PC-9 (cell line): ENCODE measurements at regions not wholly inside any gene's neighbourhood (a gene's known extent, or its start where the extent isn't known, plus 50 kb on each side); places are given as distances from the start of the nearest gene placed in this dataset.
A peak's percentile ranks its signal among the peaks of the same experiment; 100 is the strongest.
"Not testable (repeated sequence)": the region's sequence is repeated elsewhere in the genome, so short reads cannot be mapped to it uniquely, and the experiment has no call there.

ENCODE experiments used
- BruUV-seq: library from RNA; stranded (reverse); fragments of 400-500 nt; replicated peaks from 2 replicates; lab custom pipeline; 2021; lab: Mats Ljungman, UMichigan
- CTCF ChIA-PET: fragments of 300-600 bp; sonication (Branson Sonifier 250); formaldehyde crosslinking; loops from one replicate; lab custom pipeline; 2022; ENCODE audit warnings: antibody characterized with exemption; lab: Charles Lee
- POLR2A ChIA-PET: fragments of 300-600 bp; sonication (Branson Sonifier 250); formaldehyde crosslinking; loops from one replicate; lab custom pipeline; 2022; ENCODE audit warnings: antibody characterized with exemption; ENCODE audit not compliant: unreplicated experiment; lab: Charles Lee
- DNase-seq, 2 experiments: peaks; one replicate each; pipeline versions ENCODE4 v3.0.0 to v3.0.0-alpha.2; 2015 to 2022; ENCODE audit warnings: mixed read lengths in 1 of 2
- H2AFZ ChIP-seq: fragments of 200-600 bp; sonication (generic); 2 replicates; pipeline ENCODE4 v1.8.1; 2017; ENCODE audit warnings: antibody characterized with exemption
- H3F3A ChIP-seq: fragments of 200-600 bp; sonication (generic); 2 replicates; pipeline ENCODE4 v1.8.1; 2017; ENCODE audit warnings: antibody characterized with exemption, mild to moderate bottlenecking, low read depth; ENCODE audit not compliant: insufficient read depth
- H3K27ac ChIP-seq: fragments of 200-600 bp; sonication (generic); 2 replicates; pipeline ENCODE4 v1.6.1; 2016; ENCODE audit warnings: mixed run types
- H3K27me3 ChIP-seq: fragments of 200-600 bp; sonication (generic); 2 replicates; pipeline ENCODE4 v1.6.1; 2016; ENCODE audit warnings: low read depth, mixed run types; ENCODE audit not compliant: insufficient read depth
- H3K36me3 ChIP-seq: fragments of 200-600 bp; sonication (generic); 2 replicates; pipeline ENCODE4 v1.6.1; 2016; ENCODE audit warnings: low read depth, mixed run types
- H3K4me1 ChIP-seq: fragments of 200-600 bp; sonication (generic); replicated peaks from 2 replicates; pipeline ENCODE4 v1.6.1; 2016; ENCODE audit warnings: mixed run types; ENCODE audit not compliant: insufficient read depth
- H3K4me2 ChIP-seq: fragments of 200-600 bp; sonication (generic); 2 replicates; pipeline ENCODE4 v1.6.1; 2017; ENCODE audit warnings: mixed run types
- H3K4me3 ChIP-seq: fragments of 200-600 bp; sonication (generic); 2 replicates; pipeline ENCODE4 v1.6.1; 2016; ENCODE audit warnings: mixed run types
- H3K79me2 ChIP-seq: fragments of 200-600 bp; sonication (generic); 2 replicates; pipeline ENCODE4 v1.6.1; 2017; ENCODE audit warnings: low read depth, mixed run types
- H3K9me2 ChIP-seq: fragments of 200-600 bp; sonication (generic); 2 replicates; pipeline ENCODE4 v1.8.1; 2017; ENCODE audit warnings: mild to moderate bottlenecking; ENCODE audit not compliant: insufficient read depth
- H3K9me3 ChIP-seq: fragments of 200-600 bp; sonication (generic); 2 replicates; pipeline ENCODE4 v1.8.1; 2016; ENCODE audit warnings: low read depth; ENCODE audit not compliant: insufficient read depth
- H4K20me1 ChIP-seq: fragments of 200-600 bp; sonication (generic); 2 replicates; pipeline ENCODE4 v1.8.1; 2017; ENCODE audit not compliant: insufficient read depth
- EZH2 ChIP-seq: fragments of 200-600 bp; sonication (generic); IDR thresholded peaks from 2 replicates; pipeline ENCODE4 v1.8.0; 2017; ENCODE audit warnings: antibody characterized with exemption, low read depth
- intact Hi-C: fragments of 100-400 bp; cut with micrococcal nuclease; formaldehyde crosslinking; loops from one replicate; pipeline ENCODE4 v1.10.0; 2022; ENCODE audit not compliant: unreplicated experiment
- TF ChIP-seq, protein P1 (sequence below): fragments of 200-600 bp; sonication (generic); conservative IDR thresholded peaks from 2 replicates; pipeline ENCODE4 v1.6.1; 2017; ENCODE audit warnings: mixed run types, antibody characterized with exemption, mild to moderate bottlenecking, moderate library complexity

DNA sequence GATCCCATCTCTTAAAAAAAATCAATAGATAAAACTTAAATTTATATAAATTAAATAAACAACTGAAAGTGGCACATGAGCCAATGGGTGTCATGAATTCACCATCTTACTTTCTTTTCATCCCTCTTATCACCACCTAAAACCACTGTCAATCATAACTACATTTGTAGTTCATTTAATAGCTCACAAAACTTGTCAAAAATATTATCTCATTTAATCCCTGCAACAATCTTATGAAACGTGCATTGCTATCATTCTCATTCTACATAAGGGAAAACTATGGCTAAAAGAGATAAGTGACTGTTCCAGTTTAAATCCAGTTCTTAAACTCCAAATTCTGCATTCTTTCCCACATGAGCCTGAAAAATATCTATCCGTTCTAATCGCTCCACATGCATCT lies 80.6 kb upstream of the BEND6 start:
- Histone ChIP-seq H3K4me2 (no peak overlapping the region), H3K9me3 (no peaks in the 10 kb centered on the region), H3K79me2 (no peaks in the 10 kb centered on the region), H2AFZ (no peak overlapping the region), H3K36me3 (no peaks in the 10 kb centered on the region), H3K9me2 (no peaks in the 10 kb centered on the region; the same call in 1 of the 2 replicates), H4K20me1 (no peaks in the 10 kb centered on the region), H3K4me1 (peaks cover 10% of the 10 kb centered on the region), H3F3A (0 out of 2 replicates have a peak, but pooled peaks cover 3% of the 10 kb centered on the region), H3K4me3 (no peak overlapping the region), H3K27me3 (no peaks in the 10 kb centered on the region), H3K27ac (no peak overlapping the region)
- intact Hi-C loops: no loop called here
- no peak for DNase-seq
- CTCF ChIA-PET: no interaction called here
- BruUV-seq: no TSS peak
- POLR2A ChIA-PET: no interaction called here
- TF ChIP-seq EZH2: no peak
- TF ChIP-seq, protein P1, sequence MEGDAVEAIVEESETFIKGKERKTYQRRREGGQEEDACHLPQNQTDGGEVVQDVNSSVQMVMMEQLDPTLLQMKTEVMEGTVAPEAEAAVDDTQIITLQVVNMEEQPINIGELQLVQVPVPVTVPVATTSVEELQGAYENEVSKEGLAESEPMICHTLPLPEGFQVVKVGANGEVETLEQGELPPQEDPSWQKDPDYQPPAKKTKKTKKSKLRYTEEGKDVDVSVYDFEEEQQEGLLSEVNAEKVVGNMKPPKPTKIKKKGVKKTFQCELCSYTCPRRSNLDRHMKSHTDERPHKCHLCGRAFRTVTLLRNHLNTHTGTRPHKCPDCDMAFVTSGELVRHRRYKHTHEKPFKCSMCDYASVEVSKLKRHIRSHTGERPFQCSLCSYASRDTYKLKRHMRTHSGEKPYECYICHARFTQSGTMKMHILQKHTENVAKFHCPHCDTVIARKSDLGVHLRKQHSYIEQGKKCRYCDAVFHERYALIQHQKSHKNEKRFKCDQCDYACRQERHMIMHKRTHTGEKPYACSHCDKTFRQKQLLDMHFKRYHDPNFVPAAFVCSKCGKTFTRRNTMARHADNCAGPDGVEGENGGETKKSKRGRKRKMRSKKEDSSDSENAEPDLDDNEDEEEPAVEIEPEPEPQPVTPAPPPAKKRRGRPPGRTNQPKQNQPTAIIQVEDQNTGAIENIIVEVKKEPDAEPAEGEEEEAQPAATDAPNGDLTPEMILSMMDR: no peak

DNA sequence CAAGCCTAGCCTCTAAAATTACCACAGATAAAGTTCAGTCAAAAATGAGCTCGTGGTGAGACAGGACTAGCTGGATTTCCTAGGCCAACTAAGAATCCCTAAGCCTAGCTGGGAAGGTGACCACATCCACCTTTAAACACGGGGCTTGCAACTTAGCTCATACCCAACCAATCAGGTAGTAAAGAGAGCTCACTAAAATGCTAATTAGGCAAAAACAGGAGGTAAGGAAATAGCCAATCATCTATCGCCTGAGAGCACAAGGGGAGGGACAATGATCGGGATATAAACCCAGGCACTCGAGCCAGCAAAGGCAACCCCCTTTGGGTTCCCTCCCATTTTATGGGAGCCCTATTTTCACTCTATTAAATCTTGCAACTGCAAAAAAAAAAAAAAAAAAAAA lies 84.9 kb upstream of the BEND6 start:
- Histone ChIP-seq H3F3A (peaks cover 16% of the 10 kb centered on the region), H3K79me2 (0 out of 2 replicates have a peak, but pooled peaks cover 10% of the 10 kb centered on the region), H3K4me1 (peaks cover 52% of the 10 kb centered on the region)
- H3K9me3 ChIP-seq, H3K9me2 ChIP-seq, H3K4me3 ChIP-seq, intact Hi-C loops, BruUV-seq, H4K20me1 ChIP-seq, H3K27ac ChIP-seq, H3K36me3 ChIP-seq, H3K4me2 ChIP-seq, H3K27me3 ChIP-seq, H2AFZ ChIP-seq, DNase-seq: not testable (repeated sequence)
- POLR2A ChIA-PET: interaction anchor here (0.6 kb wide), 2 partner anchors 55 to 327 kb away, joined by 3 to 13 read pairs; no protein-coding TSS in a partner anchor
- CTCF ChIA-PET: interaction anchor here (0.6 kb wide), 3 partner anchors 61 to 450 kb away, joined by 3 to 6 read pairs (median 4); no protein-coding TSS in a partner anchor

DNA sequence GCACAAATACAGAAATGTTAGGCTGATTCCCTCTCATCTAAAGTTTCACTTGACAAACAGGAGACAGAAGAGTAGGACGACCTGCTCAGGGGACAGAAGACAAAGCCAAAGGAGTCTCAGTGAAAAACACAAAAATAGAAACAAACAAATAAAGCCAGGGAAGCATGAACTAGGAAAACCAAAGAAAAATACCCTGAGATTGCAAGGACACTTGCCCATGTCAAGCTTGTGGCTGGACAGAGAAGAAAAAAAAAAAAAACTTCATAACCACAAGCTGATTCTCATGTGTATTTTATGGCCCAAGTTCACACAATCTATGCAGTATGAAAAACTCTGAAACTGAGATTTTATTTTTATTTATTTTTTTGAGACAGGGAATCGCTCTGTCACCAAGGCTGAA lies 85.6 kb upstream of the BEND6 start:
- Histone ChIP-seq H2AFZ (no peak overlapping the region), H3K4me2 (peak overlapping the region; percentile 59), H3K27me3 (no peaks in the 10 kb centered on the region), H3K9me2 (no peaks in the 10 kb centered on the region), H3K9me3 (no peaks in the 10 kb centered on the region), H3K79me2 (0 out of 2 replicates have a peak, but pooled peaks cover 10% of the 10 kb centered on the region), H3K36me3 (no peaks in the 10 kb centered on the region), H3K27ac (peak overlapping the region; percentile 85), H3K4me3 (no peak overlapping the region), H3F3A (peaks cover 23% of the 10 kb centered on the region), H4K20me1 (no peaks in the 10 kb centered on the region), H3K4me1 (peaks cover 60% of the 10 kb centered on the region)
- BruUV-seq: no TSS peak
- intact Hi-C loops: no loop called here
- DNase-seq: no peak
- POLR2A ChIA-PET: interaction anchor here (0.6 kb wide), 1 partner anchor 55 kb away, joined by 3 read pairs; no protein-coding TSS in a partner anchor
- CTCF ChIA-PET: no interaction called here
- TF ChIP-seq, protein P1: no peak
- no peak for TF ChIP-seq EZH2

DNA sequence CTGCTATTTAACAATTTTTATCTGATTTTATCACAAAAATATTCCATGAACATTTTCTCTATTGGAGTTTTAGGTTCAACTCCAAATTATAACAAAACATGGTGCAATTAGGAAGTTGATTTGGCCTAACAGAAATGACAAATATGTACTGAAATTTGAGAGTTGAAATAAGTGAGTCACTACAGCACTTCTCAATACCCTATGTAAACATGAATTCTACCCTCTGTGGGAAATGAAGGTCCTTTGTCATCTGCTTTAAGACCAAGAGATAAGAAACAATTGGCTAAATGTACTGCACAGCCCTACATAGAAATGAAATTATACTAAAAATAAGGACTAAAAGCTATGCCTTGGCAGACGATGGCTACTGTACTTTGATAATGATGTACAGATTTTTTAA lies 86.2 kb upstream of the BEND6 start:
- Histone ChIP-seq H3K79me2 (0 out of 2 replicates have a peak, but pooled peaks cover 10% of the 10 kb centered on the region), H3K4me1 (peaks cover 66% of the 10 kb centered on the region), H3K27me3 (no peaks in the 10 kb centered on the region), H3K4me2 (peak overlapping the region; percentile 59), H3K36me3 (no peaks in the 10 kb centered on the region), H2AFZ (no peak overlapping the region), H3K9me3 (no peaks in the 10 kb centered on the region), H3K4me3 (0 out of 2 replicates have a peak overlapping the region, but pooled peaks have one; percentile 10), H3F3A (peaks cover 29% of the 10 kb centered on the region), H3K9me2 (no peaks in the 10 kb centered on the region), H3K27ac (peak overlapping the region; percentile 85), H4K20me1 (no peaks in the 10 kb centered on the region)
- intact Hi-C loops: no loop called here
- POLR2A ChIA-PET: no interaction called here
- CTCF ChIA-PET: no interaction called here
- no peak for TF ChIP-seq EZH2
- TF ChIP-seq, protein P1: no peak
- peak in 1 of 2 experiments; percentile 90 for DNase-seq
- no TSS peak for BruUV-seq
